ENCODE measurements at regions not wholly inside any gene's neighbourhood (a gene's known extent, or its start where the extent isn't known, plus 50 kb on each side); places are given as distances from the start of the nearest gene placed in this dataset.

- WGBS: 74% methylated on average over 2 of the region's 2 CpGs
- no peaks in the 10 kb centered on the region for H3K36me3 ChIP-seq (ENCODE audit: control insufficient read depth in 4 of 4, insufficient read depth in 3 of 4, low read depth in 1 of 4, low read length in 3 of 4)
- H3K9me3 ChIP-seq (ENCODE audit: control insufficient read depth in 4 of 4, low read length in 3 of 4): no peaks in the 10 kb centered on the region
- H3K27ac ChIP-seq (ENCODE audit: low read depth in 1 of 2, low read length in 2 of 2): no peak overlapping the region
- peaks cover 0 to 4% (median 0%) of the 10 kb centered on the region in 4 donors for H3K27me3 ChIP-seq (ENCODE audit: control insufficient read depth in 4 of 4, insufficient read depth in 4 of 4, low read length in 3 of 4)
- DNase-seq (ENCODE audit: low spot score): no peak
- no peaks in the 10 kb centered on the region for H3K4me1 ChIP-seq (ENCODE audit: control insufficient read depth in 4 of 4, insufficient read depth in 4 of 4, low read length in 3 of 4)
- H3K4me3 ChIP-seq (ENCODE audit: low read depth in 1 of 3, low read length in 3 of 3): no peak overlapping the region
- TF ChIP-seq HNF4G (IDR thresholded peaks at IDR 0.05): no peak
- no peak overlapping the region for H3K9ac ChIP-seq (ENCODE audit: low read depth in 1 of 2, low read length in 2 of 2)
Observed at GRCh38 chr13:88235441-88235840, 564.3 kb downstream of the SLITRK5 start.

DNA sequence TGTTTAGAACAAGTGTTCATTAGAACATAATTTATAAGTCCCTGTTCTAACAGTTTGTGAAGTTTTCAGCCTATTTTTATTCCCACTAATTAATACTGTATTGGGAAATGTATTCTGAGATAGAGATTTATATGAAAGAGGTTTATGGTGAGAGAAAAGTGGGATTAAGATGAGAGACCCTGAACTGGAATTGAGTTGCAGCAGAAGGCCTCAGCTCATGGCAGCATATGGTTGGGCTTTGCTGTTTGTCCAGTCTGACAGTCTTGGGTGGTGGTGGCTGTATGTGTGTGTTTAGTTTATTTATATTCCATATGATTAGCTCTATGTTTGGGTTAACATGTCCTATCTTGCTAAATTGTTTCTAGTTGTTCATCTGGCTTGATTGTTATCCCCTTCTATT is 575.1 kb downstream of the SLITRK5 start:
- TF ChIP-seq HNF4G (IDR thresholded peaks at IDR 0.05) (no peak), EGR1 (IDR thresholded peaks at IDR 0.05; ENCODE audit: low read depth in 2 of 2) (no peak), HNF4A (conservative IDR thresholded peaks at IDR 0.05) (no peak), SP1 (IDR thresholded peaks at IDR 0.05) (no peak), REST (IDR thresholded peaks at IDR 0.05) (no peak), ZBTB33 (IDR thresholded peaks at IDR 0.05) (no peak), JUND (IDR thresholded peaks at IDR 0.05) (no peak), FOXA2 (IDR thresholded peaks at IDR 0.05) (no peak), RAD21 (IDR thresholded peaks at IDR 0.05) (no peak), GABPA (IDR thresholded peaks at IDR 0.05 in 1 of 2, conservative IDR thresholded peaks at IDR 0.05 in 1 of 2) (no peak)
- TF ChIP-seq, protein P1, sequence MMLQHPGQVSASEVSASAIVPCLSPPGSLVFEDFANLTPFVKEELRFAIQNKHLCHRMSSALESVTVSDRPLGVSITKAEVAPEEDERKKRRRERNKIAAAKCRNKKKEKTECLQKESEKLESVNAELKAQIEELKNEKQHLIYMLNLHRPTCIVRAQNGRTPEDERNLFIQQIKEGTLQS (IDR thresholded peaks at IDR 0.05): no peak
- Histone ChIP-seq H3K27me3 (ENCODE audit: control insufficient read depth in 4 of 4, insufficient read depth in 4 of 4, low read length in 3 of 4) (no peaks in the 10 kb centered on the region), H3K4me3 (ENCODE audit: low read depth in 1 of 3, low read length in 3 of 3) (no peak overlapping the region), H3K27ac (ENCODE audit: low read depth in 1 of 2, low read length in 2 of 2) (no peak overlapping the region), H3K9me3 (ENCODE audit: control insufficient read depth in 4 of 4, low read length in 3 of 4) (no peaks in the 10 kb centered on the region), H3K4me1 (ENCODE audit: control insufficient read depth in 4 of 4, insufficient read depth in 4 of 4, low read length in 3 of 4) (no peaks in the 10 kb centered on the region), H3K9ac (ENCODE audit: low read depth in 1 of 2, low read length in 2 of 2) (no peak overlapping the region), H3K36me3 (ENCODE audit: control insufficient read depth in 4 of 4, insufficient read depth in 3 of 4, low read depth in 1 of 4, low read length in 3 of 4) (no peaks in the 10 kb centered on the region)
- no peak for DNase-seq (ENCODE audit: low spot score)

DNA sequence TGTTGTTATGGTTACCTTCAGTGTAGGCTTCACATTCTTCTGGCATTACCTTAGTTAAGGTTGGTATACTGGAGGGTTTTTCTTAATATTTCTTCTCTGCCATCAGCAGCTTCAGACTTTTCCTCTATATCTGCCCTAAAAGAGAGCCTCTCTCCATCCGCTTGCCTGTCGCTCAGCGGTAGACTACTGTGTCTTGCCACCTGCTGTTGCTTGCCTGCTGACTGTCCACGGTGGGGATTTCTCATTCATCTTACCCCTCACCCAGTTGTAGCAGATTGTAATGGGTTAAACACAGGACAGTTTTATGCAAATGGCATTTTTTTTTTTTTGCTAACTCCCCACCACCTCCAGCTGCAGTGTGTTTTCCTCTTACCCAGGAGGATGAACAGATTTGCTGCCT is 577.2 kb downstream of the SLITRK5 start:
- no peak overlapping the region for H3K27ac ChIP-seq (ENCODE audit: low read depth in 1 of 2, low read length in 2 of 2)
- H3K4me1 ChIP-seq (ENCODE audit: control insufficient read depth in 4 of 4, insufficient read depth in 4 of 4, low read length in 3 of 4): no peaks in the 10 kb centered on the region
- H3K9me3 ChIP-seq (ENCODE audit: control insufficient read depth in 4 of 4, low read length in 3 of 4): no peaks in the 10 kb centered on the region
- DNase-seq (ENCODE audit: low spot score): no peak
- no peak overlapping the region for H3K4me3 ChIP-seq (ENCODE audit: low read depth in 1 of 3, low read length in 3 of 3)
- no peak overlapping the region for H3K9ac ChIP-seq (ENCODE audit: low read depth in 1 of 2, low read length in 2 of 2)
- H3K36me3 ChIP-seq (ENCODE audit: control insufficient read depth in 4 of 4, insufficient read depth in 3 of 4, low read depth in 1 of 4, low read length in 3 of 4): no peaks in the 10 kb centered on the region
- H3K27me3 ChIP-seq (ENCODE audit: control insufficient read depth in 4 of 4, insufficient read depth in 4 of 4, low read length in 3 of 4): no peaks in the 10 kb centered on the region
- 53% methylated on average over 4 of the region's 4 CpGs for WGBS
- TF ChIP-seq HNF4A (conservative IDR thresholded peaks at IDR 0.05) (no peak), EGR1 (IDR thresholded peaks at IDR 0.05; ENCODE audit: low read depth in 2 of 2) (no peak), HNF4G (IDR thresholded peaks at IDR 0.05) (no peak), RAD21 (IDR thresholded peaks at IDR 0.05) (no peak), NR2F2 (IDR thresholded peaks at IDR 0.05) (no peak), TAF1 (conservative IDR thresholded peaks at IDR 0.05) (no peak), ZBTB33 (IDR thresholded peaks at IDR 0.05) (no peak), RXRA (IDR thresholded peaks at IDR 0.05) (no peak), REST (IDR thresholded peaks at IDR 0.05) (no peak)
- TF ChIP-seq, protein P2, sequence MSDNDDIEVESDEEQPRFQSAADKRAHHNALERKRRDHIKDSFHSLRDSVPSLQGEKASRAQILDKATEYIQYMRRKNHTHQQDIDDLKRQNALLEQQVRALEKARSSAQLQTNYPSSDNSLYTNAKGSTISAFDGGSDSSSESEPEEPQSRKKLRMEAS (IDR thresholded peaks at IDR 0.05): no peak
- TF ChIP-seq, protein P1 (IDR thresholded peaks at IDR 0.05): no peak

Measured in liver (tissue), 7 donors.